DOHH2 (cell line): ENCODE measurements at regions not wholly inside any gene's neighbourhood (a gene's known extent, or its start where the extent isn't known, plus 50 kb on each side); places are given as distances from the start of the nearest gene placed in this dataset.

Experiments
- CTCF ChIP-seq: fragments of 200-600 bp; sonication (generic); IDR thresholded peaks from one replicate; pipeline ENCODE4 v1.5.1; 2014; ENCODE audit warnings: antibody characterized with exemption, mild to moderate bottlenecking, low read depth, low read length; ENCODE audit not compliant: poor library complexity, severe bottlenecking
- EZH2phosphoT487 ChIP-seq: fragments of 200-600 bp; sonication (generic); IDR thresholded peaks from 2 replicates; pipeline ENCODE4 v1.6.1; 2017; ENCODE audit warnings: borderline replicate concordance, mild to moderate bottlenecking, antibody characterized with exemption, low read length, moderate library complexity, mixed read lengths

DNA sequence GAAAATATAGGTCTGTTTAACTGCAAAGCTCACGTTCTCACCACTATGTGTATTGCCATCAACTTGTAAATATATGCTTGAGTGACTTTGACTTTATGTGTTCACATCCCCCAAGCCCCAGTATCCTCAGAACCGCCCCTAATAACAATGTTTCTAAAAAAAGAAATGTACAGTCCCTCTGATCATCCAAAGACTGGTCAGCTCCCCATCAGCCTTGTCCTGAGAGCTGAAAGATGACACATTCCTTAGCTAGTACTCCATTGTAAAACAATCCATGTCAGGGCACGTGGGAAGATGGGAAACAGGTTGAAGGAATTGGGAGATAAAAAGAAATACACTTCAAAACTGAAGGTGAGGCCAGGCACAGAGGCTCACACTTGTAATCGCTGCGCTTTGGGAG is 279.4 kb upstream of the WWC1 start:
- TF ChIP-seq CTCF, result no peak
- TF ChIP-seq EZH2phosphoT487, result no peak
